ENCODE measurements at regions not wholly inside any gene's neighbourhood (a gene's known extent, or its start where the extent isn't known, plus 50 kb on each side); places are given as distances from the start of the nearest gene placed in this dataset.

DNA sequence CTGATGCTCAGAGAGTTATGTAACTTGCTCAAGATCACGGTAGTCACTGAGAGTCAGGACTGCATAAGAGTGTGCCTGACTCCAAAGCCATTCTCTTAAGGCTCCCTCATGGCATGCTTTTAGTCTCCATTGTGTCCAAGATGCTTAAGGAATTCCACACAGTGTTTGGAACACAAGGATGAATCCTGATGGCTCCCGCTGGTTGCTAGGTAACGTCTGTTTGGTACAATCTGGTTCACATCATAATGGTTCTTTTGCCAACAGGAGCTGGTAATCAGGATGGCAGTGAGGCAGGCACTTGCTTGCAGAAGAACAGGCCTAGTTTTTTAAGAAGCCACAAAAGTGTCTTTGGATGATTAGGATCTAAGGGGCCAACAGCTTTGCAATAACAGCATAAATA, 436.5 kb upstream of the DAB1 start:
- TF ChIP-seq EZH2phosphoT487 (IDR thresholded peaks at IDR 0.05; ENCODE audit: borderline replicate concordance), result no peak
- TF ChIP-seq, protein P1, sequence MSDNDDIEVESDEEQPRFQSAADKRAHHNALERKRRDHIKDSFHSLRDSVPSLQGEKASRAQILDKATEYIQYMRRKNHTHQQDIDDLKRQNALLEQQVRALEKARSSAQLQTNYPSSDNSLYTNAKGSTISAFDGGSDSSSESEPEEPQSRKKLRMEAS (IDR thresholded peaks at IDR 0.05), result no peak
- no peak for TF ChIP-seq JUND (IDR thresholded peaks at IDR 0.05)
- no peak for TF ChIP-seq EZH2 (IDR thresholded peaks at IDR 0.05)
- no peak for TF ChIP-seq POLR2A (IDR thresholded peaks at IDR 0.05; ENCODE audit: borderline replicate concordance, extremely low read depth, insufficient read depth, insufficient read length)
- TF ChIP-seq, protein P2, sequence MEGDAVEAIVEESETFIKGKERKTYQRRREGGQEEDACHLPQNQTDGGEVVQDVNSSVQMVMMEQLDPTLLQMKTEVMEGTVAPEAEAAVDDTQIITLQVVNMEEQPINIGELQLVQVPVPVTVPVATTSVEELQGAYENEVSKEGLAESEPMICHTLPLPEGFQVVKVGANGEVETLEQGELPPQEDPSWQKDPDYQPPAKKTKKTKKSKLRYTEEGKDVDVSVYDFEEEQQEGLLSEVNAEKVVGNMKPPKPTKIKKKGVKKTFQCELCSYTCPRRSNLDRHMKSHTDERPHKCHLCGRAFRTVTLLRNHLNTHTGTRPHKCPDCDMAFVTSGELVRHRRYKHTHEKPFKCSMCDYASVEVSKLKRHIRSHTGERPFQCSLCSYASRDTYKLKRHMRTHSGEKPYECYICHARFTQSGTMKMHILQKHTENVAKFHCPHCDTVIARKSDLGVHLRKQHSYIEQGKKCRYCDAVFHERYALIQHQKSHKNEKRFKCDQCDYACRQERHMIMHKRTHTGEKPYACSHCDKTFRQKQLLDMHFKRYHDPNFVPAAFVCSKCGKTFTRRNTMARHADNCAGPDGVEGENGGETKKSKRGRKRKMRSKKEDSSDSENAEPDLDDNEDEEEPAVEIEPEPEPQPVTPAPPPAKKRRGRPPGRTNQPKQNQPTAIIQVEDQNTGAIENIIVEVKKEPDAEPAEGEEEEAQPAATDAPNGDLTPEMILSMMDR (IDR thresholded peaks at IDR 0.05 in 2 of 3, conservative IDR thresholded peaks at IDR 0.05 in 1 of 3; ENCODE audit: borderline replicate concordance in 1 of 3, insufficient read depth in 1 of 3, low read depth in 2 of 3, low read length in 2 of 3), result no peak
- TF ChIP-seq CEBPB (IDR thresholded peaks at IDR 0.05; ENCODE audit: low read depth), result no peak
- TF ChIP-seq RAD21 (IDR thresholded peaks at IDR 0.05; ENCODE audit: low read depth), result no peak
- no peak for TF ChIP-seq POLR2AphosphoS5 (IDR thresholded peaks at IDR 0.05; ENCODE audit: low read depth, low read length)
- TF ChIP-seq, protein P3, sequence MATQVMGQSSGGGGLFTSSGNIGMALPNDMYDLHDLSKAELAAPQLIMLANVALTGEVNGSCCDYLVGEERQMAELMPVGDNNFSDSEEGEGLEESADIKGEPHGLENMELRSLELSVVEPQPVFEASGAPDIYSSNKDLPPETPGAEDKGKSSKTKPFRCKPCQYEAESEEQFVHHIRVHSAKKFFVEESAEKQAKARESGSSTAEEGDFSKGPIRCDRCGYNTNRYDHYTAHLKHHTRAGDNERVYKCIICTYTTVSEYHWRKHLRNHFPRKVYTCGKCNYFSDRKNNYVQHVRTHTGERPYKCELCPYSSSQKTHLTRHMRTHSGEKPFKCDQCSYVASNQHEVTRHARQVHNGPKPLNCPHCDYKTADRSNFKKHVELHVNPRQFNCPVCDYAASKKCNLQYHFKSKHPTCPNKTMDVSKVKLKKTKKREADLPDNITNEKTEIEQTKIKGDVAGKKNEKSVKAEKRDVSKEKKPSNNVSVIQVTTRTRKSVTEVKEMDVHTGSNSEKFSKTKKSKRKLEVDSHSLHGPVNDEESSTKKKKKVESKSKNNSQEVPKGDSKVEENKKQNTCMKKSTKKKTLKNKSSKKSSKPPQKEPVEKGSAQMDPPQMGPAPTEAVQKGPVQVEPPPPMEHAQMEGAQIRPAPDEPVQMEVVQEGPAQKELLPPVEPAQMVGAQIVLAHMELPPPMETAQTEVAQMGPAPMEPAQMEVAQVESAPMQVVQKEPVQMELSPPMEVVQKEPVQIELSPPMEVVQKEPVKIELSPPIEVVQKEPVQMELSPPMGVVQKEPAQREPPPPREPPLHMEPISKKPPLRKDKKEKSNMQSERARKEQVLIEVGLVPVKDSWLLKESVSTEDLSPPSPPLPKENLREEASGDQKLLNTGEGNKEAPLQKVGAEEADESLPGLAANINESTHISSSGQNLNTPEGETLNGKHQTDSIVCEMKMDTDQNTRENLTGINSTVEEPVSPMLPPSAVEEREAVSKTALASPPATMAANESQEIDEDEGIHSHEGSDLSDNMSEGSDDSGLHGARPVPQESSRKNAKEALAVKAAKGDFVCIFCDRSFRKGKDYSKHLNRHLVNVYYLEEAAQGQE (IDR thresholded peaks at IDR 0.05; ENCODE audit: low read depth), result no peak
- TF ChIP-seq EGR1 (IDR thresholded peaks at IDR 0.05; ENCODE audit: low read depth), result no peak
